IMR-90 (cell line): ENCODE measurements at regions not wholly inside any gene's neighbourhood (a gene's known extent, or its start where the extent isn't known, plus 50 kb on each side); places are given as distances from the start of the nearest gene placed in this dataset.

Experiments used
- ATAC-seq: fragments of 200-7000 bp; cut with Tn5 transposase; 2 replicates; pipeline ENCODE4 v1.9.1; 2020; ENCODE audit warnings: low read depth, mild to moderate bottlenecking, moderate library complexity
- BruUV-seq: library from RNA; stranded (reverse); fragments of 400-500 nt; replicated peaks from 2 replicates; lab custom pipeline; 2021; lab: Mats Ljungman, UMichigan
- CTCF ChIA-PET: fragments of 300-600 bp; formaldehyde crosslinking; extraction: SDS; loops from one replicate; lab custom pipeline; 2021; ENCODE audit warnings: antibody characterized with exemption; lab: Yijun Ruan, JAX
- POLR2A ChIA-PET: fragments of 300-600 bp; sonication (Branson Sonifier 250); formaldehyde crosslinking; loops from one replicate; lab custom pipeline; 2022; ENCODE audit warnings: antibody characterized with exemption; ENCODE audit not compliant: unreplicated experiment; lab: Charles Lee
- DNase-seq: peaks from one replicate; pipeline ENCODE4 v3.0.0; 2013
- H2AFZ ChIP-seq: replicated peaks from 2 replicates; pipeline ENCODE3; 2013; ENCODE audit warnings: low read length, mild to moderate bottlenecking; ENCODE audit not compliant: poor library complexity
- H2AK5ac ChIP-seq: 2 replicates; pipeline ENCODE4 v1.6.1; 2013; ENCODE audit warnings: low read depth, low read length, inconsistent platforms
- H2AK9ac ChIP-seq: replicated peaks from 2 replicates; pipeline ENCODE3; 2013; ENCODE audit warnings: mild to moderate bottlenecking, low read depth, low read length, moderate library complexity; ENCODE audit not compliant: poor library complexity
- H2BK120ac ChIP-seq: 2 replicates; pipeline ENCODE4 v1.6.1; 2013; ENCODE audit warnings: low read depth, low read length, inconsistent platforms
- H2BK15ac ChIP-seq: 3 replicates; pipeline ENCODE4 v1.6.1; 2013; ENCODE audit warnings: low read depth, low read length, inconsistent platforms
- H2BK20ac ChIP-seq: 2 replicates; pipeline ENCODE4 v1.6.1; 2013; ENCODE audit warnings: low read depth, mild to moderate bottlenecking, inconsistent platforms, low read length, moderate library complexity
- H2BK5ac ChIP-seq: 2 replicates; pipeline ENCODE4 v1.6.1; 2013; ENCODE audit warnings: mild to moderate bottlenecking, low read depth, low read length, inconsistent platforms; ENCODE audit not compliant: poor library complexity, severe bottlenecking
- H3K14ac ChIP-seq: replicated peaks from 2 replicates; pipeline ENCODE4 v1.6.1; 2013; ENCODE audit warnings: low read depth, low read length, inconsistent platforms
- H3K18ac ChIP-seq: 2 replicates; pipeline ENCODE4 v1.6.1; 2013; ENCODE audit warnings: low read depth, low read length, control low read depth
- H3K23ac ChIP-seq: 2 replicates; pipeline ENCODE4 v1.6.1; 2013; ENCODE audit warnings: low read depth, low read length, inconsistent platforms
- H3K27ac ChIP-seq: 2 replicates; pipeline ENCODE4 v1.5.1; 2013; ENCODE audit warnings: mild to moderate bottlenecking, control low read depth, low read length; ENCODE audit not compliant: insufficient read depth
- H3K27me3 ChIP-seq: 2 replicates; pipeline ENCODE4 v1.6.1; 2013; ENCODE audit warnings: low read length; ENCODE audit not compliant: control insufficient read depth, insufficient read depth
- H3K36me3 ChIP-seq: 2 replicates; pipeline ENCODE4 v1.6.1; 2013; ENCODE audit warnings: low read length, mixed read lengths; ENCODE audit not compliant: control insufficient read depth, insufficient read depth
- H3K4ac ChIP-seq: 2 replicates; pipeline ENCODE4 v1.6.1; 2013; ENCODE audit warnings: low read depth, low read length, inconsistent platforms
- H3K4me1 ChIP-seq: 2 replicates; pipeline ENCODE4 v1.6.1; 2013; ENCODE audit warnings: low read length, mixed read lengths; ENCODE audit not compliant: control insufficient read depth, insufficient read depth
- H3K4me2 ChIP-seq: 2 replicates; pipeline ENCODE4 v1.6.1; 2013; ENCODE audit warnings: low read depth, mild to moderate bottlenecking, control low read depth, low read length, moderate library complexity
- H3K4me3 ChIP-seq: 2 replicates; pipeline ENCODE4 v1.5.1; 2013; ENCODE audit warnings: low read depth, mild to moderate bottlenecking, control low read depth, low read length, moderate library complexity; ENCODE audit not compliant: insufficient read depth
- H3K56ac ChIP-seq: 2 replicates; pipeline ENCODE4 v1.6.1; 2013; ENCODE audit warnings: low read length, inconsistent platforms; ENCODE audit not compliant: insufficient read depth; ENCODE audit errors: extremely low read depth
- H3K79me1 ChIP-seq, 2 experiments: 2 replicates each; pipeline ENCODE4 v1.6.1; 2013; ENCODE audit warnings: low read length in 2 of 2, inconsistent platforms in 1 of 2, low read depth in 1 of 2
- H3K9ac ChIP-seq: 2 replicates; pipeline ENCODE4 v1.6.1; 2013; ENCODE audit warnings: low read depth, low read length, control low read depth
- H3K9me1 ChIP-seq: 2 replicates; pipeline ENCODE4 v1.6.1; 2013; ENCODE audit warnings: low read length, inconsistent platforms; ENCODE audit not compliant: insufficient read depth
- H3K9me3 ChIP-seq: 2 replicates; pipeline ENCODE4 v1.6.1; 2013; ENCODE audit warnings: low read length; ENCODE audit not compliant: control insufficient read depth, insufficient read depth
- H4K20me1 ChIP-seq: 2 replicates; pipeline ENCODE4 v1.6.1; 2013; ENCODE audit warnings: low read length, inconsistent platforms; ENCODE audit not compliant: insufficient read depth
- H4K5ac ChIP-seq: 2 replicates; pipeline ENCODE4 v1.6.1; 2013; ENCODE audit warnings: mild to moderate bottlenecking, low read depth, low read length, control low read depth
- H4K8ac ChIP-seq, 2 experiments: 2 replicates each; pipeline ENCODE4 v1.6.1; 2013; ENCODE audit warnings: low read depth in 2 of 2, low read length in 2 of 2, control low read depth in 1 of 2, inconsistent platforms in 1 of 2
- H4K91ac ChIP-seq: 2 replicates; pipeline ENCODE4 v1.6.1; 2013; ENCODE audit warnings: low read depth, low read length, inconsistent platforms; ENCODE audit not compliant: insufficient read depth
- BHLHE40 ChIP-seq: fragments of 150-350 bp; IDR thresholded peaks from 2 replicates; pipeline ENCODE4 v1.6.1; 2016; ENCODE audit warnings: mild to moderate bottlenecking, low read depth, low read length
- CEBPB ChIP-seq: IDR thresholded peaks from 2 replicates; pipeline ENCODE4 v1.6.1; 2012; ENCODE audit warnings: low read depth, low read length, improper control_type of control experiment
- CHD1 ChIP-seq: IDR thresholded peaks from 2 replicates; pipeline ENCODE4 v1.6.1; 2012; ENCODE audit warnings: low read depth, low read length, improper control_type of control experiment
- CTCF ChIP-seq: conservative IDR thresholded peaks from 2 replicates; pipeline ENCODE4 v1.5.1; 2012; ENCODE audit warnings: mild to moderate bottlenecking, low read depth, low read length, improper control_type of control experiment
- ELK1 ChIP-seq: fragments of 150-350 bp; IDR thresholded peaks from 2 replicates; pipeline ENCODE4 v1.6.1; 2016; ENCODE audit warnings: low read depth, mild to moderate bottlenecking, low read length, moderate library complexity, borderline replicate concordance
- FOS ChIP-seq: fragments of 150-350 bp; IDR thresholded peaks from 2 replicates; pipeline ENCODE4 v1.6.1; 2016; ENCODE audit warnings: low read depth, low read length
- MAFK ChIP-seq: IDR thresholded peaks from 2 replicates; pipeline ENCODE4 v1.6.1; 2012; ENCODE audit warnings: low read depth, low read length, improper control_type of control experiment
- MAZ ChIP-seq: IDR thresholded peaks from 2 replicates; pipeline ENCODE4 v1.6.1; 2012; ENCODE audit warnings: low read depth, mild to moderate bottlenecking, low read length, improper control_type of control experiment, moderate library complexity, borderline replicate concordance
- MXI1 ChIP-seq: IDR thresholded peaks from 2 replicates; pipeline ENCODE4 v1.6.1; 2012; ENCODE audit warnings: low read depth, mild to moderate bottlenecking, low read length, moderate library complexity, borderline replicate concordance
- NFE2L2 ChIP-seq: fragments of 150-350 bp; IDR thresholded peaks from 2 replicates; pipeline ENCODE4 v1.6.1; 2016; ENCODE audit warnings: low read depth, mild to moderate bottlenecking, low read length
- POLR2A ChIP-seq: IDR thresholded peaks from 2 replicates; pipeline ENCODE4 v1.6.1; 2012; ENCODE audit warnings: mild to moderate bottlenecking, low read depth, low read length
- RAD21 ChIP-seq: IDR thresholded peaks from 2 replicates; pipeline ENCODE4 v1.6.1; 2012; ENCODE audit warnings: low read length, improper control_type of control experiment
- RCOR1 ChIP-seq: IDR thresholded peaks from 2 replicates; pipeline ENCODE4 v1.6.1; 2012; ENCODE audit warnings: mild to moderate bottlenecking, low read length, improper control_type of control experiment; ENCODE audit not compliant: insufficient replicate concordance
- RFX5 ChIP-seq: IDR thresholded peaks from 2 replicates; pipeline ENCODE4 v1.8.0; 2012; ENCODE audit warnings: low read depth, mild to moderate bottlenecking, low read length, moderate library complexity
- SMC3 ChIP-seq: fragments of 150-350 bp; IDR thresholded peaks from 2 replicates; pipeline ENCODE4 v1.6.1; 2016; ENCODE audit warnings: low read depth, mild to moderate bottlenecking, antibody characterized with exemption, low read length, moderate library complexity
- USF2 ChIP-seq: fragments of 150-350 bp; IDR thresholded peaks from 2 replicates; pipeline ENCODE4 v1.6.1; 2017; ENCODE audit warnings: mild to moderate bottlenecking, antibody characterized with exemption, low read length, low read depth
- WGBS, 2 experiments: methylation state at CpG; one replicate each; pipeline versions ENCODE4 v1.1.5 to v1.1.7; 2013; ENCODE audit warnings: missing lambda C conversion rate in 2 of 2; ENCODE audit not compliant: insufficient read length in 1 of 2; ENCODE audit errors: extremely low coverage in 2 of 2; 5-methylcytosine and 5-hydroxymethylcytosine counted together
- dilution Hi-C: fragments of 300-500 bp; cut with HindIII; formaldehyde crosslinking; loops from one replicate; pipeline ENCODE4 v1.14.3; 2018; ENCODE audit warnings: low sequenced_read_pairs; ENCODE audit not compliant: unreplicated experiment
- in situ Hi-C: fragments of 300-500 bp; cut with MboI; formaldehyde crosslinking; loops from 3 replicates; pipeline ENCODE4 v1.14.3; 2019; ENCODE audit warnings: low sequenced_read_pairs, inconsistent platforms, mixed read lengths
- intact Hi-C: fragments of 100-400 bp; cut with micrococcal nuclease; formaldehyde crosslinking; loops from 2 replicates; pipeline ENCODE4 v1.10.0; 2022

GRCh38 chr17:36885771-36886377, 51.4 kb upstream of the LHX1 start:
- Histone ChIP-seq H3K79me1 (no peaks in the 10 kb centered on the region), H2BK20ac (no peak overlapping the region), H3K9me3 (peaks cover 4% of the 10 kb centered on the region; the same call in 1 of the 2 replicates), H3K4me3 (no peak overlapping the region), H3K18ac (no peak overlapping the region), H2AFZ (no peak overlapping the region), H3K27ac (no peak overlapping the region), H3K36me3 (no peaks in the 10 kb centered on the region), H3K4me1 (no peaks in the 10 kb centered on the region), H3K4ac (no peak overlapping the region), H3K23ac (no peak overlapping the region), H2AK9ac (no peak overlapping the region), H4K5ac (no peak overlapping the region), H2BK5ac (no peak overlapping the region), H2BK15ac (no peak overlapping the region), H4K20me1 (no peaks in the 10 kb centered on the region), H3K56ac (no peak overlapping the region), H2BK120ac (no peak overlapping the region), H3K4me2 (no peak overlapping the region), H4K8ac (no peak overlapping the region), H3K9ac (no peak overlapping the region), H3K14ac (no peak overlapping the region), H3K27me3 (peaks cover 46% of the 10 kb centered on the region), H4K91ac (no peak overlapping the region), H2AK5ac (no peak overlapping the region), H3K9me1 (no peaks in the 10 kb centered on the region)
- TF ChIP-seq USF2 (no peak), FOS (no peak), BHLHE40 (no peak), CEBPB (no peak), RCOR1 (no peak), ELK1 (no peak), RAD21 (no peak), RFX5 (no peak), MAZ (no peak), CTCF (no peak), MXI1 (no peak), NFE2L2 (no peak), MAFK (no peak), POLR2A (no peak), SMC3 (no peak), CHD1 (no peak)
- intact Hi-C loops (no loop called here), in situ Hi-C loops (no loop called here), dilution Hi-C loops (no loop called here)
- WGBS, 2 experiments = 79% methylated on average over 2 of the region's 21 CpGs; no CpG with 5 or more reads in 1 of the 2 experiments
- no peak for ATAC-seq
- ChIA-PET POLR2A (no interaction called here), CTCF (no interaction called here)
- BruUV-seq = no TSS peak
- DNase-seq = no peak
